SK-N-SH (cell line): ENCODE measurements at regions not wholly inside any gene's neighbourhood (a gene's known extent, or its start where the extent isn't known, plus 50 kb on each side); places are given as distances from the start of the nearest gene placed in this dataset.

Experiments used
- CTCF ChIP-seq: fragments of 200-600 bp; sonication (generic); IDR thresholded peaks from 2 replicates; pipeline ENCODE4 v1.6.1; 2017; ENCODE audit warnings: antibody characterized with exemption, mild to moderate bottlenecking, moderate library complexity
- EZH2phosphoT487 ChIP-seq: fragments of 200-600 bp; sonication (generic); IDR thresholded peaks from 2 replicates; pipeline ENCODE4 v1.6.1; 2017; ENCODE audit warnings: low read depth, mixed run types, mild to moderate bottlenecking, antibody characterized with exemption, moderate library complexity, borderline replicate concordance
- GABPA ChIP-seq: IDR thresholded peaks from 2 replicates; pipeline ENCODE4 v1.4.0; 2012; ENCODE audit warnings: low read depth, mild to moderate bottlenecking
- POLR2AphosphoS5 ChIP-seq: IDR thresholded peaks from 2 replicates; pipeline ENCODE4 v1.6.1; 2012; ENCODE audit warnings: low read depth, low read length
- RAD21 ChIP-seq: IDR thresholded peaks from 2 replicates; pipeline ENCODE4 v1.6.1; 2012; ENCODE audit warnings: mild to moderate bottlenecking, low read length
- REST ChIP-seq: IDR thresholded peaks from 2 replicates; pipeline ENCODE4 v1.6.1; 2012; ENCODE audit warnings: mild to moderate bottlenecking, low read depth, low read length, moderate library complexity
- SIN3A ChIP-seq: IDR thresholded peaks from 2 replicates; pipeline ENCODE4 v1.6.1; 2012; ENCODE audit warnings: low read depth, mild to moderate bottlenecking, low read length, moderate library complexity, borderline replicate concordance
- SMC3 ChIP-seq: IDR thresholded peaks from 2 replicates; pipeline ENCODE4 v1.6.1; 2012; ENCODE audit warnings: low read depth, low read length, improper control_type of control experiment
- USF2 ChIP-seq: fragments of 150-350 bp; IDR thresholded peaks from 2 replicates; pipeline ENCODE4 v1.6.1; 2017; ENCODE audit warnings: antibody characterized with exemption, low read length, low read depth, borderline replicate concordance

- TF ChIP-seq CTCF (no peak), GABPA (no peak), POLR2AphosphoS5 (no peak), EZH2phosphoT487 (no peak), SMC3 (no peak), SIN3A (no peak), RAD21 (no peak), REST (no peak), USF2 (no peak)
Measured at GRCh38 chr20:53847139-53847836, 223.1 kb downstream of the BCAS1 start.
